GM21786 (cell line): ENCODE measurements at regions not wholly inside any gene's neighbourhood (a gene's known extent, or its start where the extent isn't known, plus 50 kb on each side); places are given as distances from the start of the nearest gene placed in this dataset.

Source experiments
- ATAC-seq: cut with Tn5 transposase; IDR thresholded peaks from one replicate; pipeline ENCODE4 v1.9.1; 2021; ENCODE audit not compliant: unreplicated experiment

GRCh38 chr7:51731075-51731474, 414.5 kb upstream of the COBL start:
- ATAC-seq = no peak

- ATAC-seq = no peak
Observed at GRCh38 chr7:51727441-51727840, 410.8 kb upstream of the COBL start.

- no peak for ATAC-seq
Observed at GRCh38 chr7:51706851-51707250, 390.2 kb upstream of the COBL start.

GRCh38 chr7:51705701-51706100, 389.1 kb upstream of the COBL start:
- no peak for ATAC-seq

GRCh38 chr7:51702673-51703072, 386.1 kb upstream of the COBL start:
- ATAC-seq = peak; percentile 68

GRCh38 chr7:51701935-51702334, 385.3 kb upstream of the COBL start:
- ATAC-seq = no peak

GRCh38 chr7:51700593-51701215, 384.1 kb upstream of the COBL start:
- ATAC-seq = no peak

GRCh38 chr7:51693258-51693657, 376.6 kb upstream of the COBL start:
- no peak for ATAC-seq

GRCh38 chr7:51689547-51689946, 372.9 kb upstream of the COBL start:
- ATAC-seq = no peak

- ATAC-seq = no peak
Observed at GRCh38 chr7:51685794-51686193, 369.2 kb upstream of the COBL start.

- ATAC-seq = no peak
Observed at GRCh38 chr7:51680594-51681399, 364.2 kb upstream of the COBL start.

GRCh38 chr7:51679358-51679757, 362.7 kb upstream of the COBL start:
- no peak for ATAC-seq

- ATAC-seq = no peak
Observed at GRCh38 chr7:51666751-51667150, 350.1 kb upstream of the COBL start.

GRCh38 chr7:51666266-51666665, 349.7 kb upstream of the COBL start:
- ATAC-seq = no peak

GRCh38 chr7:51665045-51665780, 348.6 kb upstream of the COBL start:
- no peak for ATAC-seq

- ATAC-seq = no peak
Observed at GRCh38 chr7:51660516-51660915, 343.9 kb upstream of the COBL start.

GRCh38 chr7:51658684-51659083, 342.1 kb upstream of the COBL start:
- ATAC-seq = no peak

- ATAC-seq = no peak
Observed at GRCh38 chr7:51647931-51648351, 331.3 kb upstream of the COBL start.

- ATAC-seq = no peak
Observed at GRCh38 chr7:51647486-51647885, 330.9 kb upstream of the COBL start.

- no peak for ATAC-seq
Observed at GRCh38 chr7:51645702-51646298, 329.2 kb upstream of the COBL start.

- no peak for ATAC-seq
Observed at GRCh38 chr7:51645255-51645654, 328.6 kb upstream of the COBL start.

GRCh38 chr7:51644216-51644615, 327.6 kb upstream of the COBL start:
- ATAC-seq = no peak
